GM19395 (cell line): ENCODE measurements at regions not wholly inside any gene's neighbourhood (a gene's known extent, or its start where the extent isn't known, plus 50 kb on each side); places are given as distances from the start of the nearest gene placed in this dataset.

Experiments used
- ATAC-seq: cut with Tn5 transposase; IDR thresholded peaks from one replicate; pipeline ENCODE4 v1.9.1; 2021; ENCODE audit warnings: mild to moderate bottlenecking, moderate library complexity; ENCODE audit not compliant: unreplicated experiment

- no peak for ATAC-seq
These were observed 780.9 kb downstream of the ARAP2 start for GRCh38 chr4:35463251-35463952.

- ATAC-seq = no peak
These were observed 779.3 kb downstream of the ARAP2 start for GRCh38 chr4:35464964-35465528.

GRCh38 chr4:35491093-35491492 lies 753.2 kb downstream of the ARAP2 start:
- no peak for ATAC-seq

GRCh38 chr4:35493977-35494376 lies 750.3 kb downstream of the ARAP2 start:
- no peak for ATAC-seq

- ATAC-seq = no peak
These were observed 749.4 kb downstream of the ARAP2 start for GRCh38 chr4:35494955-35495354.

- ATAC-seq = no peak
These were observed 743.5 kb downstream of the ARAP2 start for GRCh38 chr4:35500812-35501211.

GRCh38 chr4:35503435-35503834 lies 740.9 kb downstream of the ARAP2 start:
- ATAC-seq = no peak

GRCh38 chr4:35506161-35506560 lies 738.2 kb downstream of the ARAP2 start:
- ATAC-seq = no peak

- ATAC-seq = no peak
These were observed 732.5 kb downstream of the ARAP2 start for GRCh38 chr4:35511851-35512250.

GRCh38 chr4:35516102-35516501 lies 728.2 kb downstream of the ARAP2 start:
- ATAC-seq = no peak

- ATAC-seq = no peak
These were observed 724.3 kb downstream of the ARAP2 start for GRCh38 chr4:35520059-35520458.

- ATAC-seq = no peak
These were observed 722.6 kb downstream of the ARAP2 start for GRCh38 chr4:35521682-35522081.

GRCh38 chr4:35525192-35525978 lies 718.9 kb downstream of the ARAP2 start:
- ATAC-seq = no peak

- no peak for ATAC-seq
These were observed 717.9 kb downstream of the ARAP2 start for GRCh38 chr4:35526456-35526855.

- ATAC-seq = no peak
These were observed 709.4 kb downstream of the ARAP2 start for GRCh38 chr4:35534962-35535361.

- ATAC-seq = no peak
These were observed 705.5 kb downstream of the ARAP2 start for GRCh38 chr4:35538807-35539206.

- no peak for ATAC-seq
These were observed 704.8 kb downstream of the ARAP2 start for GRCh38 chr4:35539404-35540055.

GRCh38 chr4:35541146-35541887 lies 703.0 kb downstream of the ARAP2 start:
- no peak for ATAC-seq

- ATAC-seq = no peak
These were observed 702.5 kb downstream of the ARAP2 start for GRCh38 chr4:35541888-35542213.

- ATAC-seq = no peak
These were observed 695.4 kb downstream of the ARAP2 start for GRCh38 chr4:35548921-35549320.

- ATAC-seq = no peak
These were observed 687.9 kb downstream of the ARAP2 start for GRCh38 chr4:35556387-35556786.
